Adrenal gland (tissue), 9 donors: ENCODE measurements at regions not wholly inside any gene's neighbourhood (a gene's known extent, or its start where the extent isn't known, plus 50 kb on each side); places are given as distances from the start of the nearest gene placed in this dataset.

Experiments used
- DNase-seq, 7 donors: peaks; one replicate each; pipeline ENCODE4 v3.0.0-alpha.2; 2019 to 2020
- H3K27ac ChIP-seq, 5 donors: fragments of 200-600 bp; sonication (generic) in 4 of 5; 1 replicate in 3 of 5; 2 replicates in 2 of 5; pipeline versions ENCODE4 v1.5.1 to v1.8.0; 2016 to 2020; ENCODE audit warnings: mild to moderate bottlenecking in 1 of 5
- H3K27me3 ChIP-seq: fragments of 200-600 bp; 2 replicates; pipeline ENCODE4 v1.8.0; 2021
- H3K36me3 ChIP-seq, 2 donors: fragments of 200-600 bp; replicated peaks in 1 of 2; 1 replicate in 1 of 2; 2 replicates in 1 of 2; pipeline versions ENCODE4 v1.5.1 to v1.8.0; 2018 to 2022
- H3K4me1 ChIP-seq, 2 donors: fragments of 200-600 bp; replicated peaks in 1 of 2; 1 replicate in 1 of 2; 2 replicates in 1 of 2; pipeline versions ENCODE4 v1.5.1 to v1.8.0; 2018 to 2021
- H3K4me3 ChIP-seq, 4 donors: fragments of 200-600 bp; sonication (generic) in 3 of 4; one replicate each; pipeline ENCODE4 v1.5.1; 2016 to 2018
- H3K9me3 ChIP-seq, 3 donors: fragments of 200-600 bp; sonication (generic) in 1 of 3; replicated peaks in 1 of 3; 1 replicate in 2 of 3; 2 replicates in 1 of 3; pipeline versions ENCODE4 v1.5.1 to v1.8.0; 2016 to 2021
- POLR2A ChIP-seq, 2 donors: fragments of 450-650 bp; IDR thresholded peaks; one replicate each; pipeline ENCODE4 v1.6.1; 2017; ENCODE audit warnings: antibody characterized with exemption in 2 of 2, mild to moderate bottlenecking in 2 of 2, moderate library complexity in 1 of 2
- WGBS, 4 donors: extraction: QIAGEN DNeasy Blood & Tissue Kit in 2 of 4; methylation state at CpG; one replicate each; pipeline versions ENCODE4 v1.1.5 to v1.1.7; 2013 to 2017; 5-methylcytosine and 5-hydroxymethylcytosine counted together
- intact Hi-C, 2 donors: fragments of 100-400 bp; cut with DNase I; formaldehyde crosslinking; loops; one replicate each; pipeline versions ENCODE4 v1.14.1 to v1.15.0; 2022 to 2023
- TF ChIP-seq, protein P1 (sequence below), 6 experiments: fragments of 450-650 bp in 4 of 6; fragments of 200-600 bp in 2 of 6; sonication (generic) in 1 of 6; IDR thresholded peaks; 1 replicate in 5 of 6; 2 replicates in 1 of 6; pipeline versions ENCODE4 v1.5.1 to v1.8.0; 2016 to 2021; ENCODE audit warnings: antibody characterized with exemption in 6 of 6, mild to moderate bottlenecking in 2 of 6, moderate library complexity in 1 of 6
- donor health status: healthy with polysubstance abuse.
- donor health status: Bipolar disorder and iron deficiency.
- donor health status: DM: yes; HTN: yes; CAD: no.
- donor health status: DM: no; HTN: no; CAD: no.
- donor health status: DM: no; HTN: no; CAD: no.

DNA sequence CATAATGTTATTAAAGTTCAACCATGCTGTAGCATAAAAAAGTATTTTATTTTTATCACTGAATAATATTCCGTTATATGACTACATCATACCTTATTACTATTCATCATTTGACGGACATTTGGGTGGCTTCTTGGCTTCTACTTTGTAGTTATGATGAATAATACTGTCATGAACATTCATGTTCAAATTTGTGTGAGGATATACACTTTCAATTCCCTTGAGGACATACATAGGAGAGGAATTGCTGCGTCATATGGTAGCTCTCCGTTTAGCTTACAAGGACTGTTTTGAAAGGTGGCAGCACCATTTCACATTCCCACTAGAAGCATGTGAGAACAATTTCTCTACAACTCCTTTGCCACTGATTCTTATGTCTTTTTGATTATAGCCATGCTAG, 910.8 kb upstream of the MIR17HG start:
- intact Hi-C loops, result no loop called here
- H3K27me3 ChIP-seq, result no peaks in the 10 kb centered on the region
- no peak for DNase-seq
- H3K4me1 ChIP-seq, result no peaks in the 10 kb centered on the region
- H3K9me3 ChIP-seq, result no peaks in the 10 kb centered on the region
- 77 to 91% (median 88%) methylated on average over 4 of the region's 4 CpGs for WGBS, 4 donors
- TF ChIP-seq, protein P1, sequence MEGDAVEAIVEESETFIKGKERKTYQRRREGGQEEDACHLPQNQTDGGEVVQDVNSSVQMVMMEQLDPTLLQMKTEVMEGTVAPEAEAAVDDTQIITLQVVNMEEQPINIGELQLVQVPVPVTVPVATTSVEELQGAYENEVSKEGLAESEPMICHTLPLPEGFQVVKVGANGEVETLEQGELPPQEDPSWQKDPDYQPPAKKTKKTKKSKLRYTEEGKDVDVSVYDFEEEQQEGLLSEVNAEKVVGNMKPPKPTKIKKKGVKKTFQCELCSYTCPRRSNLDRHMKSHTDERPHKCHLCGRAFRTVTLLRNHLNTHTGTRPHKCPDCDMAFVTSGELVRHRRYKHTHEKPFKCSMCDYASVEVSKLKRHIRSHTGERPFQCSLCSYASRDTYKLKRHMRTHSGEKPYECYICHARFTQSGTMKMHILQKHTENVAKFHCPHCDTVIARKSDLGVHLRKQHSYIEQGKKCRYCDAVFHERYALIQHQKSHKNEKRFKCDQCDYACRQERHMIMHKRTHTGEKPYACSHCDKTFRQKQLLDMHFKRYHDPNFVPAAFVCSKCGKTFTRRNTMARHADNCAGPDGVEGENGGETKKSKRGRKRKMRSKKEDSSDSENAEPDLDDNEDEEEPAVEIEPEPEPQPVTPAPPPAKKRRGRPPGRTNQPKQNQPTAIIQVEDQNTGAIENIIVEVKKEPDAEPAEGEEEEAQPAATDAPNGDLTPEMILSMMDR (IDR thresholded peaks at IDR 0.05), result no peak
- no peak for TF ChIP-seq POLR2A (IDR thresholded peaks at IDR 0.05)
- no peak overlapping the region for H3K4me3 ChIP-seq
- no peak overlapping the region for H3K27ac ChIP-seq
- H3K36me3 ChIP-seq, result no peaks in the 10 kb centered on the region

DNA sequence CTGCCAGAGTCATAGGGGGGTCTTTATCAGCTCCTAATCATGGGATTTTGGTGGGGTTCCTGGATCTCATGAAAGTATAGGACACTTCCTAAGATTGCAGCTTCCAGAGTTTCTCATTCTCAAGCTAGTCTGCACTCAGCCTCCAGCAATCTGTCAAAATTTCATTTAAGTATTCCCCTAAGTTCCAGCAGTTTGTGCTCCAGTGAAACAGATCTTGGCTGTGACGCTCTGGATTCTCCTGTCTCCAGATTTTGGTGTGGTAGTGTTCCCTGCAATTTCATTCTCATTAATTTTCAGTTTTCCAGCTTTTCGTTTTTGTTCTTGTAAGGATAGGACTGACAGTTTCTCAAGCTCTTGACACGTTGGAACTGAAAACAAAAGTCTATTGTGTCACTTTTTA, 908.9 kb upstream of the MIR17HG start:
- H3K27me3 ChIP-seq, result no peaks in the 10 kb centered on the region
- no peak for TF ChIP-seq POLR2A (IDR thresholded peaks at IDR 0.05)
- TF ChIP-seq, protein P1 (IDR thresholded peaks at IDR 0.05), result no peak
- no peak overlapping the region for H3K27ac ChIP-seq
- H3K9me3 ChIP-seq, result no peaks in the 10 kb centered on the region
- DNase-seq, result no peak
- H3K4me1 ChIP-seq, result no peaks in the 10 kb centered on the region
- intact Hi-C loops, result no loop called here
- H3K4me3 ChIP-seq, result no peak overlapping the region
- no peaks in the 10 kb centered on the region for H3K36me3 ChIP-seq
- WGBS, 4 donors, result 69 to 73% (median 72%) methylated on average over 3 of the region's 3 CpGs

DNA sequence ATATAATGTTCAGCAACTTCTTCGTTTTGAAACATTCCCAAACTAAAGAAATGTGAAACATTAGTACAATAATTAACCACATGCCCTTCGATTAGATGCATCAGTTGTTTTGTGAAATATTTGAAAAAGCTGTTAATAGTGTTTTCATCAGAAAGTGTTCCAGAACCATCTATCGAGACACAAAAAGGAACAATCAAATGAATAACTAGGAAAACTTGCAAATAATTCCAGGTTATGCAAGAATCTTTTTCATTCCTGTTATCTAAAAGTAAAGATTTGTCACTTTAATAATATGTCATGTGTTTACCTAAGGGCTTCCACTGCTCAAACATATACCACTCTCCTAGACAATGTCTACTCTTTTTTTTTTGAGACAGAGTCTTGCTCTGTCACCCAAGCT, 904.2 kb upstream of the MIR17HG start:
- H3K9me3 ChIP-seq, result no peaks in the 10 kb centered on the region
- TF ChIP-seq POLR2A (IDR thresholded peaks at IDR 0.05), result no peak
- no peaks in the 10 kb centered on the region for H3K4me1 ChIP-seq
- no peaks in the 10 kb centered on the region for H3K27me3 ChIP-seq
- intact Hi-C loops, result no loop called here
- no peak for DNase-seq
- H3K27ac ChIP-seq, result no peak overlapping the region
- WGBS, 4 donors, result 85 to 93% (median 89%) methylated on average over 3 of the region's 3 CpGs
- no peaks in the 10 kb centered on the region for H3K36me3 ChIP-seq
- H3K4me3 ChIP-seq, result no peak overlapping the region

DNA sequence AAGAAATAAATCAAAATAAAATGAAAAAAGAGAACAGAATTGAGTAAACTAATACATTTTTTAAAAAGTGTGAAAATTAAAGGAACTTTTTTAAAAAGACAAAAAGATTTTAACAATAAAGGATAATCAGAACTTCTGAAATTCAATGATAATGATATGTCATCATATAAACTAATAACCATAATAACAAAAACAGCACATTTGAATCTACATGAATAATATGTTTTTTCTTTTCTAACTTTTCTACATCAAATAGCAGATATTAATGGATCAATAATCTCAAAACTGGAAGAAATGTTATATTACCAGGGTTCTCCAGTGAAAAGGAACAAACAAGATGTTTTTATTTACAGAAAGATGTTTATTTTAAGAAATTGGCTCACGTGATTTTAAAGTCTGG, 903.3 kb upstream of the MIR17HG start:
- no peak for DNase-seq
- Histone ChIP-seq H3K36me3 (no peaks in the 10 kb centered on the region), H3K27ac (no peak overlapping the region), H3K4me1 (no peaks in the 10 kb centered on the region), H3K9me3 (no peaks in the 10 kb centered on the region), H3K4me3 (no peak overlapping the region), H3K27me3 (no peaks in the 10 kb centered on the region)
- 79 to 86% (median 84%) methylated on average over 1 of the region's 1 CpG for WGBS, 4 donors
- TF ChIP-seq, protein P1 (IDR thresholded peaks at IDR 0.05), result no peak
- no peak for TF ChIP-seq POLR2A (IDR thresholded peaks at IDR 0.05)
- intact Hi-C loops, result no loop called here

DNA sequence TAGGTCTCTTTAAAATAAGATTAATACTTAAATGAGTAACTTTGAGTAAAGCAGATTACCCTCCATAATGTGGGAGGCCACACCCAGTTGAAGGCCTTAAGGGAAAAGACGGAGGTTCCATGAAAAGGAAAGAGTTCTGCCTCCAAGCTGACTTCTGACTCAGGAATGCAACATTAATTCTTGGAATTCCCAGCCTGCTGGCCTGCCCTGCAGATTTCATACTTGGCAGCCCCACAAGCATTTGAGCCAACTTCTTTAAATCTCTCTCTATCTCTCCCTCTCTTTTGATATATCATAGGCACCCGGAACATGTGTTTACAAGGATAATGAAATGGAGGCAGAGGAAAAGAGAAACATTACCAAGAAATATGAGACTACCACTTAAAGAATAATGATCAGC, 902.3 kb upstream of the MIR17HG start:
- DNase-seq, result peak in 6 of 7 donors; percentile 10 to 61 (median 40)
- H3K27me3 ChIP-seq, result no peaks in the 10 kb centered on the region
- intact Hi-C loops, result no loop called here
- TF ChIP-seq POLR2A (IDR thresholded peaks at IDR 0.05), result no peak
- TF ChIP-seq, protein P1 (IDR thresholded peaks at IDR 0.05), result no peak
- H3K36me3 ChIP-seq, result no peaks in the 10 kb centered on the region
- H3K9me3 ChIP-seq, result no peaks in the 10 kb centered on the region
- H3K4me3 ChIP-seq, result no peak overlapping the region
- WGBS, 4 donors, result 28 to 35% (median 32%) methylated on average over 2 of the region's 2 CpGs
- no peaks in the 10 kb centered on the region for H3K4me1 ChIP-seq
- no peak overlapping the region for H3K27ac ChIP-seq
